ENCODE measurements at regions not wholly inside any gene's neighbourhood (a gene's known extent, or its start where the extent isn't known, plus 50 kb on each side); places are given as distances from the start of the nearest gene placed in this dataset.

DNA sequence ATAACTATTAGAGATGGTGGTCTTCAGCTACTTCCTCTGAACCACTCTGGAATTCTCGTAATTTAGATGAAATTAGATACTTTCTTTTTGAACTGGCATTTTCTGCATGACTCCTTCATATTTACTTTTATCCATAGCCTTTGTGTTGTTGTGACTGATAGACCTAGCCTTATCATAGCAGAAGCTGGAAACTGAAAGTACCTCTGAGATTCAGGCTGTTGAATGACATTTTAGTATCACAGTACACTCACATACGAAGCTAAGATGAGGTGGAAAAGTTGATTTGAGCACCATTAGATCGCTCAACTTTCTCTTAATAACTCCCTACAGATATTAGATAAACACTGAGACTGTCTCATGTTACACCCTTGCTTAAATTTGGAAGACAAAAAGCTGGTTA is 525.1 kb upstream of the FBXO33 start:
- Mint-ChIP-seq H3K36me3 (no peaks in the 10 kb centered on the region), H3K9me3 (peaks cover under 1 to 11% (median 2%) of the 10 kb centered on the region in 7 donors), H3K4me1 (no peaks in the 10 kb centered on the region), H3K4me3 (no peak overlapping the region), H3K27ac (no peak overlapping the region), H3K27me3 (ENCODE audit: low read depth in 3 of 3) (no peaks in the 10 kb centered on the region)
- no peaks in the 10 kb centered on the region for H3K36me3 ChIP-seq (replicated peaks in 1 of 2; ENCODE audit: control insufficient read depth in 1 of 2, insufficient read depth in 2 of 2, low read length in 2 of 2)
- no peak overlapping the region for H3K4me2 ChIP-seq (replicated peaks; ENCODE audit: extremely low read depth, low read length, poor library complexity, severe bottlenecking)
- WGBS (ENCODE audit: insufficient coverage), result no CpG with 5 or more reads among the region's 3 CpGs
- no peak overlapping the region for H3K27ac ChIP-seq (ENCODE audit: low read depth in 1 of 2, low read length in 2 of 2)
- H3K4me1 ChIP-seq (ENCODE audit: control insufficient read depth in 1 of 2, insufficient read depth in 2 of 2, low read length in 2 of 2), result no peaks in the 10 kb centered on the region
- no peak overlapping the region for H3K9ac ChIP-seq (ENCODE audit: insufficient read depth, low read length, poor library complexity, severe bottlenecking)
- intact Hi-C loops (cut with micrococcal nuclease), result no loop called here
- H3K9me3 ChIP-seq (replicated peaks in 1 of 2; ENCODE audit: control insufficient read depth in 1 of 2, insufficient read depth in 1 of 2, low read length in 2 of 2), result no peaks in the 10 kb centered on the region
- DNase-seq, result no peak
- no peak overlapping the region for H2AFZ ChIP-seq (ENCODE audit: insufficient read depth, low read depth, low read length, poor library complexity, severe bottlenecking)
- no peaks in the 10 kb centered on the region for H4K20me1 ChIP-seq (ENCODE audit: insufficient read depth, low read length)
- no peaks in the 10 kb centered on the region for H3K27me3 ChIP-seq (ENCODE audit: control insufficient read depth in 2 of 2, insufficient read depth in 2 of 2, low read length in 2 of 2)
- TF ChIP-seq, protein P1, sequence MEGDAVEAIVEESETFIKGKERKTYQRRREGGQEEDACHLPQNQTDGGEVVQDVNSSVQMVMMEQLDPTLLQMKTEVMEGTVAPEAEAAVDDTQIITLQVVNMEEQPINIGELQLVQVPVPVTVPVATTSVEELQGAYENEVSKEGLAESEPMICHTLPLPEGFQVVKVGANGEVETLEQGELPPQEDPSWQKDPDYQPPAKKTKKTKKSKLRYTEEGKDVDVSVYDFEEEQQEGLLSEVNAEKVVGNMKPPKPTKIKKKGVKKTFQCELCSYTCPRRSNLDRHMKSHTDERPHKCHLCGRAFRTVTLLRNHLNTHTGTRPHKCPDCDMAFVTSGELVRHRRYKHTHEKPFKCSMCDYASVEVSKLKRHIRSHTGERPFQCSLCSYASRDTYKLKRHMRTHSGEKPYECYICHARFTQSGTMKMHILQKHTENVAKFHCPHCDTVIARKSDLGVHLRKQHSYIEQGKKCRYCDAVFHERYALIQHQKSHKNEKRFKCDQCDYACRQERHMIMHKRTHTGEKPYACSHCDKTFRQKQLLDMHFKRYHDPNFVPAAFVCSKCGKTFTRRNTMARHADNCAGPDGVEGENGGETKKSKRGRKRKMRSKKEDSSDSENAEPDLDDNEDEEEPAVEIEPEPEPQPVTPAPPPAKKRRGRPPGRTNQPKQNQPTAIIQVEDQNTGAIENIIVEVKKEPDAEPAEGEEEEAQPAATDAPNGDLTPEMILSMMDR (IDR thresholded peaks at IDR 0.05), result no peak
- no peaks in the 10 kb centered on the region for H3K79me2 ChIP-seq (ENCODE audit: insufficient read depth, low read length)
- no peak overlapping the region for H3K4me3 ChIP-seq (replicated peaks in 1 of 3; ENCODE audit: low read depth in 2 of 3, low read length in 3 of 3)

DNA sequence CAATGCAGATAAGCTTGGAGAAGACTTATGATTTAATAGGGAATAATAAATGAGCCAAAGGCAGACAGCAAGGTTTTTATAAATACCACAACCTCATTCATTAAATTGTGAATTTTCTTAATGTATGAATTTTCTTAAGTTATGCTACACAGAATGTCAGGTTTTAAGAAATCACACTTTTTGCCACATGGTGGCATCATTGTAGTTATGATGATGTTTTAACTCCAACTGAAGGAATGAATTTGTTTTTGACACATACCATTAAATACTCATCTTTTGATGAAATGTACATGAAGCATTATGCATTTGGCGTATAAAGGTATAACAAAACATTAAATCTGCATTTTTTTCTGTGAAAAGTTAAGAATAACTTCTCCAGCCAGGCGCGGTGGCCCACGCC is 524.1 kb upstream of the FBXO33 start:
- H3K27me3 Mint-ChIP-seq (ENCODE audit: low read depth in 3 of 3), result no peaks in the 10 kb centered on the region
- Histone ChIP-seq H2AFZ (ENCODE audit: insufficient read depth, low read depth, low read length, poor library complexity, severe bottlenecking) (no peak overlapping the region), H3K9me3 (replicated peaks in 1 of 2; ENCODE audit: control insufficient read depth in 1 of 2, insufficient read depth in 1 of 2, low read length in 2 of 2) (no peaks in the 10 kb centered on the region), H3K27ac (ENCODE audit: low read depth in 1 of 2, low read length in 2 of 2) (no peak overlapping the region), H3K27me3 (ENCODE audit: control insufficient read depth in 2 of 2, insufficient read depth in 2 of 2, low read length in 2 of 2) (no peaks in the 10 kb centered on the region), H3K79me2 (ENCODE audit: insufficient read depth, low read length) (no peaks in the 10 kb centered on the region), H3K4me3 (replicated peaks in 1 of 3; ENCODE audit: low read depth in 2 of 3, low read length in 3 of 3) (no peak overlapping the region), H4K20me1 (ENCODE audit: insufficient read depth, low read length) (no peaks in the 10 kb centered on the region), H3K36me3 (replicated peaks in 1 of 2; ENCODE audit: control insufficient read depth in 1 of 2, insufficient read depth in 2 of 2, low read length in 2 of 2) (no peaks in the 10 kb centered on the region), H3K4me1 (ENCODE audit: control insufficient read depth in 1 of 2, insufficient read depth in 2 of 2, low read length in 2 of 2) (no peaks in the 10 kb centered on the region), H3K4me2 (replicated peaks; ENCODE audit: extremely low read depth, low read length, poor library complexity, severe bottlenecking) (no peak overlapping the region), H3K9ac (ENCODE audit: insufficient read depth, low read length, poor library complexity, severe bottlenecking) (no peak overlapping the region)
- no peak overlapping the region for H3K4me3 Mint-ChIP-seq
- no peaks in the 10 kb centered on the region for H3K4me1 Mint-ChIP-seq
- TF ChIP-seq, protein P1 (IDR thresholded peaks at IDR 0.05), result no peak
- no peak overlapping the region for H3K27ac Mint-ChIP-seq
- H3K36me3 Mint-ChIP-seq, result no peaks in the 10 kb centered on the region
- 100% methylated on average over 3 of the region's 4 CpGs for WGBS (ENCODE audit: insufficient coverage)
- DNase-seq, result no peak
- H3K9me3 Mint-ChIP-seq, result peaks cover 0 to 13% (median 3%) of the 10 kb centered on the region in 7 donors
- intact Hi-C loops (cut with micrococcal nuclease), result no loop called here
